GM19193 (cell line): ENCODE measurements at regions not wholly inside any gene's neighbourhood (a gene's known extent, or its start where the extent isn't known, plus 50 kb on each side); places are given as distances from the start of the nearest gene placed in this dataset.

ENCODE experiments used
- POLR2A ChIP-seq: IDR thresholded peaks from 4 replicates; pipeline ENCODE4 v1.6.1; 2011; ENCODE audit not compliant: insufficient read depth, insufficient read length; ENCODE audit errors: extremely low read depth

- no peak for TF ChIP-seq POLR2A
These were observed 618.0 kb downstream of the BRD1 start for GRCh38 chr22:49209452-49210195.

GRCh38 chr22:49208768-49209252, 618.9 kb downstream of the BRD1 start:
- no peak for TF ChIP-seq POLR2A

- no peak for TF ChIP-seq POLR2A
These were observed 619.7 kb downstream of the BRD1 start for GRCh38 chr22:49208004-49208402.

GRCh38 chr22:49207008-49208003, 620.4 kb downstream of the BRD1 start:
- TF ChIP-seq POLR2A = no peak

GRCh38 chr22:49206281-49206680, 621.4 kb downstream of the BRD1 start:
- no peak for TF ChIP-seq POLR2A

- no peak for TF ChIP-seq POLR2A
These were observed 622.2 kb downstream of the BRD1 start for GRCh38 chr22:49205483-49205800.

GRCh38 chr22:49204599-49205482, 622.8 kb downstream of the BRD1 start:
- TF ChIP-seq POLR2A = no peak

- TF ChIP-seq POLR2A = no peak
These were observed 623.6 kb downstream of the BRD1 start for GRCh38 chr22:49203859-49204598.

GRCh38 chr22:49203091-49203858, 624.4 kb downstream of the BRD1 start:
- no peak for TF ChIP-seq POLR2A

GRCh38 chr22:49202226-49202625, 625.4 kb downstream of the BRD1 start:
- no peak for TF ChIP-seq POLR2A

- no peak for TF ChIP-seq POLR2A
These were observed 626.4 kb downstream of the BRD1 start for GRCh38 chr22:49201046-49201970.

- no peak for TF ChIP-seq POLR2A
These were observed 628.4 kb downstream of the BRD1 start for GRCh38 chr22:49199224-49199623.

GRCh38 chr22:49198705-49199084, 629.0 kb downstream of the BRD1 start:
- no peak for TF ChIP-seq POLR2A
